Hepatocyte (in vitro differentiated cells): ENCODE measurements at regions not wholly inside any gene's neighbourhood (a gene's known extent, or its start where the extent isn't known, plus 50 kb on each side); places are given as distances from the start of the nearest gene placed in this dataset.
"Not testable (repeated sequence)": the region's sequence is repeated elsewhere in the genome, so short reads cannot be mapped to it uniquely, and the experiment has no call there.

Experiments
- EZH2 ChIP-seq: fragments of 200-600 bp; sonication (generic); IDR thresholded peaks from 2 replicates; pipeline ENCODE4 v1.6.1; 2016; ENCODE audit warnings: antibody characterized with exemption, mild to moderate bottlenecking, borderline replicate concordance
- EZH2phosphoT487 ChIP-seq: fragments of 200-600 bp; sonication (generic); IDR thresholded peaks from one replicate; pipeline ENCODE4 v1.6.1; 2018; ENCODE audit warnings: antibody characterized with exemption, mild to moderate bottlenecking, low read depth, moderate library complexity; ENCODE audit not compliant: unreplicated experiment, severe bottlenecking
- TF ChIP-seq, protein P1 (sequence below): fragments of 200-600 bp; sonication (generic); IDR thresholded peaks from 2 replicates; pipeline ENCODE4 v1.5.1; 2016; ENCODE audit warnings: antibody characterized with exemption, mild to moderate bottlenecking; ENCODE audit not compliant: poor library complexity

DNA sequence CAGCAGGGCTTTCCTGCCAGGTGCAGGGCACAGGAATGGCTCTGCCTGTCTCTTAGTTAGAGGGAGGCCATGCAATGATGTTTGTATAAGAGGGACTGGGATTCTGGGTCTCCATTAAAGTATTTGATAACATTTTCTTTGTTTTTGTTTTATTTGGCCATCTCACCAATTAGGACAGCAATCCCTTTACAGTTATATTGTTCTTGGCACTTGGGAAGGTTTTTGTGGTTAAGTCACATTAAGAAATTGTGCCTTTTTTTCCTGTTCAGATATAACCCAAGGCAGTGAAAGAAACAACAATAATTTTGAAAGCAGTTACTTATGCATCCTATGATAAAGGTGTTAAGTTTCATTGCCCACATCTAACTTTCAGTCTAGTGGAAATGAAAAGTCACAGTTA is 237.4 kb upstream of the PRSS58 start:
- TF ChIP-seq EZH2phosphoT487, EZH2: not testable (repeated sequence)
- TF ChIP-seq, protein P1, sequence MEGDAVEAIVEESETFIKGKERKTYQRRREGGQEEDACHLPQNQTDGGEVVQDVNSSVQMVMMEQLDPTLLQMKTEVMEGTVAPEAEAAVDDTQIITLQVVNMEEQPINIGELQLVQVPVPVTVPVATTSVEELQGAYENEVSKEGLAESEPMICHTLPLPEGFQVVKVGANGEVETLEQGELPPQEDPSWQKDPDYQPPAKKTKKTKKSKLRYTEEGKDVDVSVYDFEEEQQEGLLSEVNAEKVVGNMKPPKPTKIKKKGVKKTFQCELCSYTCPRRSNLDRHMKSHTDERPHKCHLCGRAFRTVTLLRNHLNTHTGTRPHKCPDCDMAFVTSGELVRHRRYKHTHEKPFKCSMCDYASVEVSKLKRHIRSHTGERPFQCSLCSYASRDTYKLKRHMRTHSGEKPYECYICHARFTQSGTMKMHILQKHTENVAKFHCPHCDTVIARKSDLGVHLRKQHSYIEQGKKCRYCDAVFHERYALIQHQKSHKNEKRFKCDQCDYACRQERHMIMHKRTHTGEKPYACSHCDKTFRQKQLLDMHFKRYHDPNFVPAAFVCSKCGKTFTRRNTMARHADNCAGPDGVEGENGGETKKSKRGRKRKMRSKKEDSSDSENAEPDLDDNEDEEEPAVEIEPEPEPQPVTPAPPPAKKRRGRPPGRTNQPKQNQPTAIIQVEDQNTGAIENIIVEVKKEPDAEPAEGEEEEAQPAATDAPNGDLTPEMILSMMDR = not testable (repeated sequence)
